ENCODE measurements at regions not wholly inside any gene's neighbourhood (a gene's known extent, or its start where the extent isn't known, plus 50 kb on each side); places are given as distances from the start of the nearest gene placed in this dataset.

DNA sequence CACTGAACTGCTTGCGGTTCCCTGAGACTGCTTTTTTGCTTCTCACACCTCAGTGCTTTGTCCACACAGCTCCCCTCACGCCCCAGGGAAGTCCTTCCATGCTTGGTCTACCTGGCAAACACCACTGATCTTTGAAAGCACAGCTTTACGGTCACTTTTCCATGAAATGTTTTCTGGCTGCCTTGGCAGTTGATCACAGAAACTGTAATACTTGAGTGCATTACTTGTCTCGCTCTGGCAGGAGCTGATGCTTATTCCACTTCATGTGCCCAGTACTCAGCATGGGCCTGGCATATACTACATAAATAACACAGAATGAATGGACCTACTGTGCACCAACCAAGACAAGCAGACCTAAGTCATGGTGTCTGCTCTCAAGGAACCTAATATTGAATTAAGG is 121.1 kb downstream of the MEX3B start:
- no TSS peak for BruUV-seq (replicated peaks)
- H3K9ac ChIP-seq (replicated peaks; ENCODE audit: extremely low read depth, insufficient read depth, low read length), result no peak overlapping the region
- ChIA-PET CTCF (no interaction called here), POLR2A (no interaction called here)
- no peak overlapping the region for H2AFZ ChIP-seq (ENCODE audit: low read depth, low read length)
- H3K36me3 ChIP-seq (ENCODE audit: control insufficient read depth in 2 of 2, extremely low read depth in 1 of 2, insufficient read depth in 2 of 2, low read length in 2 of 2), result no peaks in the 10 kb centered on the region
- no peaks in the 10 kb centered on the region for H4K20me1 ChIP-seq (replicated peaks; ENCODE audit: control insufficient read depth, extremely low read depth, insufficient read depth, low read length)
- H3K27me3 ChIP-seq (ENCODE audit: control insufficient read depth in 2 of 2, insufficient read depth in 2 of 2, low read length in 2 of 2), result no peaks in the 10 kb centered on the region
- H3K4me3 ChIP-seq (replicated peaks in 1 of 3; ENCODE audit: insufficient read depth in 1 of 3, low read depth in 1 of 3, low read length in 3 of 3), result no peak overlapping the region
- dilution Hi-C loops (cut with MboI; ENCODE audit: extremely low pct_ligation_motif_present, low sequenced_read_pairs), result no loop called here
- no peak overlapping the region for H3K27ac ChIP-seq (ENCODE audit: insufficient read depth, low read depth, low read length)
- intact Hi-C loops (cut with micrococcal nuclease), result no loop called here
- no peaks in the 10 kb centered on the region for H3K9me1 ChIP-seq (replicated peaks; ENCODE audit: control insufficient read depth, extremely low read depth, insufficient read depth, low read length)
- FAIRE-seq (no peak), DNase-seq (ENCODE audit: low read depth, low spot score) (no peak)
- H3K4me1 ChIP-seq (ENCODE audit: control insufficient read depth, extremely low read depth, insufficient read depth, low read length), result no peaks in the 10 kb centered on the region
- H3K9me3 ChIP-seq (replicated peaks; ENCODE audit: control insufficient read depth, insufficient read depth, low read length), result no peaks in the 10 kb centered on the region
- H3K79me2 ChIP-seq (ENCODE audit: control insufficient read depth, insufficient read depth, low read length), result no peaks in the 10 kb centered on the region
- H3K4me2 ChIP-seq (ENCODE audit: insufficient read depth, low read length), result no peak overlapping the region
- TF ChIP-seq MYC (IDR thresholded peaks at IDR 0.05; ENCODE audit: low read depth, low read length), result no peak
- no peak for TF ChIP-seq EZH2 (IDR thresholded peaks at IDR 0.05; ENCODE audit: borderline replicate concordance, low read depth, low read length, severe bottlenecking)
- TF ChIP-seq, protein P1, sequence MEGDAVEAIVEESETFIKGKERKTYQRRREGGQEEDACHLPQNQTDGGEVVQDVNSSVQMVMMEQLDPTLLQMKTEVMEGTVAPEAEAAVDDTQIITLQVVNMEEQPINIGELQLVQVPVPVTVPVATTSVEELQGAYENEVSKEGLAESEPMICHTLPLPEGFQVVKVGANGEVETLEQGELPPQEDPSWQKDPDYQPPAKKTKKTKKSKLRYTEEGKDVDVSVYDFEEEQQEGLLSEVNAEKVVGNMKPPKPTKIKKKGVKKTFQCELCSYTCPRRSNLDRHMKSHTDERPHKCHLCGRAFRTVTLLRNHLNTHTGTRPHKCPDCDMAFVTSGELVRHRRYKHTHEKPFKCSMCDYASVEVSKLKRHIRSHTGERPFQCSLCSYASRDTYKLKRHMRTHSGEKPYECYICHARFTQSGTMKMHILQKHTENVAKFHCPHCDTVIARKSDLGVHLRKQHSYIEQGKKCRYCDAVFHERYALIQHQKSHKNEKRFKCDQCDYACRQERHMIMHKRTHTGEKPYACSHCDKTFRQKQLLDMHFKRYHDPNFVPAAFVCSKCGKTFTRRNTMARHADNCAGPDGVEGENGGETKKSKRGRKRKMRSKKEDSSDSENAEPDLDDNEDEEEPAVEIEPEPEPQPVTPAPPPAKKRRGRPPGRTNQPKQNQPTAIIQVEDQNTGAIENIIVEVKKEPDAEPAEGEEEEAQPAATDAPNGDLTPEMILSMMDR (IDR thresholded peaks at IDR 0.05; ENCODE audit: extremely low read depth in 1 of 2, insufficient read depth in 1 of 2, low read depth in 1 of 2, low read length in 2 of 2), result no peak
- no peak for TF ChIP-seq FOS (IDR thresholded peaks at IDR 0.05; ENCODE audit: borderline replicate concordance, insufficient read depth, low read length)
- no peak for TF ChIP-seq POLR2AphosphoS5 (IDR thresholded peaks at IDR 0.05; ENCODE audit: insufficient read depth, low read depth, low read length)
- TF ChIP-seq POLR2A (IDR thresholded peaks at IDR 0.05; ENCODE audit: low read depth, low read length), result no peak
- TF ChIP-seq, protein P2, sequence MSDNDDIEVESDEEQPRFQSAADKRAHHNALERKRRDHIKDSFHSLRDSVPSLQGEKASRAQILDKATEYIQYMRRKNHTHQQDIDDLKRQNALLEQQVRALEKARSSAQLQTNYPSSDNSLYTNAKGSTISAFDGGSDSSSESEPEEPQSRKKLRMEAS (IDR thresholded peaks at IDR 0.05; ENCODE audit: insufficient read depth, insufficient read length), result no peak
- TF ChIP-seq JUN (IDR thresholded peaks at IDR 0.05; ENCODE audit: borderline replicate concordance, insufficient read depth, insufficient read length, low read depth), result no peak
- TF ChIP-seq GATA2 (IDR thresholded peaks at IDR 0.05; ENCODE audit: insufficient read depth, insufficient read length, low read depth, low read length), result no peak
